CD4-positive, alpha-beta T cell treated with Interleukin-6 for 4 hours (primary cell): ENCODE measurements at regions not wholly inside any gene's neighbourhood (a gene's known extent, or its start where the extent isn't known, plus 50 kb on each side); places are given as distances from the start of the nearest gene placed in this dataset.
"Not testable (repeated sequence)": the region's sequence is repeated elsewhere in the genome, so short reads cannot be mapped to it uniquely, and the experiment has no call there.

Experiments
- DNase-seq: peaks from one replicate; pipeline ENCODE4 v3.0.0-alpha.2; 2020; ENCODE audit warnings: mixed read lengths

DNA sequence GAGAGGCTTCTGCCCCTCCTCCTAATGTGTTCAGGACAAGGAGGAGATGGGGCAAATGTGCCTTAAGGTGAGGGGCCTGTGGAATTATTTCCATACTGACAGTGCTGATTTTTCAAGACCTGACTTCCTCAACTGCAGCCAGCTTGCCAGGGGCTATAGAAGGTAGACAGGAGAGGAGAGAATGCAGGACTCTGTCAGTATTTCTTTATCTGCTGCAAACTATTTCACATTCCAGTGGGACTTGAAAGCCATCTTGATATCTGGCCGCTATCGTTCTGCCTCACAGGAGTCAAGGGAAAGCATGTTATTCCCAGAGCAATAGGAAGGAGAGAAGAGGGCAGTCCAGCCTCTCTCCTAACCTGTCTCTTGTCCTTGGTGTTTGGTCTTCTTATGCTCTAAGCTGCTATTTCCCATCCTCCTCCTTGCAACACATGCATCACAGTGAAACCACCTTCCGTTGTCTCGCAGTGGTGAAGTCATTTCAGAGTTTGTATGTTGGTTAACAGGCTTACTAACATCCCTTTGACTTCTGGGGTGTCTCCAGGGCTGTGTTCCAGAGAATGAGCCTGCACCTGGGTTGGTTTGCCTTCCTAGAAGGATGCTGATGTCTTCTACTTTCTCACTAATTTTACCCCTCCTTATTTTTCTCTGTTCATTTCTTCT lies 95.1 kb upstream of the MRPS22 start:
- DNase-seq, result no peak

DNA sequence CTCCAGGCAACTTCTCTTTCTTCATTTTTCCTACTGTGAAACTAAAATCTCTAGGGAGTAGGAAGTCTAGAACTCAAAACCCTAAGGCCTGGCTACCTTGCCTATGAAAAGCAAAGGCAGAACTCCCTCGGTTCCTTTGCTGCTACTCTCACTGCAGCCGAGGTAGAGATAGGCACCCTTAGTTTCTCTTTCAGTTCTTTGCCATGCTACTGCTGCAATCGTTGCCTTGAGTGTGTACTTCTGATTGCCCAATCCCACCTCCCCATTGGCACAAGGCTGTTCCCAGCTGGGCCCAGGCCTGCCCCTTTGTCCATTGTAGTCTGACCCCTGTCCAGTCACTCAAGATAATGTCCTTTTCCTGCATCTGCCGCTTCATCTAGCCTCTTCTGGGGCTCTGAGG lies 92.3 kb upstream of the MRPS22 start:
- DNase-seq, result no peak

DNA sequence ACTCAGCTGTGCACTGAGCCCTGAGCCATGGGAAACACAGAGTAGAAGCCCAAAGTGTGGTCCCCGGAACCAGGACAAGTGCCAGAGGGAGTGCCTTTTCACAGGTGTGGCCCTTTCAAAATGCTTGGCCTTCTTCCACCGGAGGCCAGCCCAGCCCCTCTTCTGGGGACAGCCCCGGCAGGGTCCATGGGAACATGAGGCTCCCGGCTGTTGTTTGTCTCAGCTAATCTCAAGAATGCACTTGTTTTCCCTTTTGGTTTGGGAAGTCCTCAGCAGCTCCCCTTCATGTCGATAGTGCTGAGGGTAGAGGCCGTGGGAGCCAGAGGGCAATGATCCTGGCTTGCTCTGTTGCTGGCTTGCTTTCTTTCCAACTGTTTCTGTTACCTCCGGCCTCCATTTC lies 91.1 kb upstream of the MRPS22 start:
- DNase-seq, result no peak

DNA sequence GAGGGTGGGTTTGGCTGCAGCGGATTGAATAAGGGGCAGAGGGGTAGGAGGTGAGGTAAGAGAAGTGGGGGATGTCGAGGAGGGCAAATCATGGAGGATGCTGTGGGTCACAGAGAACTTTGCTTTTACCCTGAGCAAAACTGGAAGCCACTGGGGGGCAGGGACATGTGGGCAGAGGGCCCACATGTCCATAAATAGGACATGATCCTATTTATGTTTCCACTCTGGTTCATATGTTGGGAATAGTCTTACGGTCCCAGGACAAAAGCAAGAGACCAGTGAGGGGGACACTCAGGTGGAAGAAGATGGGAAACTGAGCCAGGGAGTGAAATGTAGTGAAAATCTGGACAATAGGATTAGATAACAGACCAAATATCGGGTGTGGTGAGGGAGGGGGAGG lies 85.5 kb upstream of the MRPS22 start:
- no peak for DNase-seq

DNA sequence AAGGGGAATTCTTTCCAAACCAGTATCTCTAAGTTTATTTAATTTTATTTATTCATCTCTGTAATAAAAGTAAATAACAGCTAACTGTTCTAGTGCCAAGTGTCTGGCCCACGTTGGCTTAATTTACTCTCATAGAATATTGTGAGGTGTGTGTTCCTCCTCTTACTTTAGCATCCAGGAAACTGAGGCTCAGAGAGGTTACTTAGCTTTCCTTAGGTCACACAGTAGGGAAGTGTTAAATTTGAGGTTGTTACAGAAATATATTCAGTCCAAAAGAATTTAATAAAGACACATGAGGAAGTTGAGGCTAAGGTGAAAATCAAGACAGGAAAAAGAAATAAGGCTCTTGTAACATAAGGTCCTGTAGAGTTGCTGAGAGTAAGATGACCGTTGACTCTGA lies 84.4 kb upstream of the MRPS22 start:
- DNase-seq, result no peak

DNA sequence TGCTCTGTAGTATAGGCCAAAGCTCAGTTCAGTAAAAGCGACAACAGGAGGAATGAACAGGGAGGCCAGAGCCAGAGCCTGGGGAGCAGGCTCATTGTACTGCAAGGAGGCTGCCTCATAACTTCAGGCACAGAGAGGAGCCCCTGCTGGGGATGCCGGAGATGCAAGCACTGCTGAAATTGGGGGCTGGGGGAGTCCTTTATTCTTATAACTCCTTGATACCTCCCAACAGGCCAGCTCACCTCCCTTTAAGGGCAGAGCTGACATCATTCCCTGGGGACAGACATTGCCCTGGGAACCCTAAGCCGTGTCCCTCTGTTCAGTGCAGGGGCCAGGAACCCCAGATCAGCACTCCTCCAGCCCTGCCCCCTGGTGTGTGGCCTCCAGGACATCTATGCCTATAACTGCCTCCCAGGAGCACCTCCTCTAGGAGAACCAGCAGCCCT lies 83.8 kb upstream of the MRPS22 start:
- no peak for DNase-seq

DNA sequence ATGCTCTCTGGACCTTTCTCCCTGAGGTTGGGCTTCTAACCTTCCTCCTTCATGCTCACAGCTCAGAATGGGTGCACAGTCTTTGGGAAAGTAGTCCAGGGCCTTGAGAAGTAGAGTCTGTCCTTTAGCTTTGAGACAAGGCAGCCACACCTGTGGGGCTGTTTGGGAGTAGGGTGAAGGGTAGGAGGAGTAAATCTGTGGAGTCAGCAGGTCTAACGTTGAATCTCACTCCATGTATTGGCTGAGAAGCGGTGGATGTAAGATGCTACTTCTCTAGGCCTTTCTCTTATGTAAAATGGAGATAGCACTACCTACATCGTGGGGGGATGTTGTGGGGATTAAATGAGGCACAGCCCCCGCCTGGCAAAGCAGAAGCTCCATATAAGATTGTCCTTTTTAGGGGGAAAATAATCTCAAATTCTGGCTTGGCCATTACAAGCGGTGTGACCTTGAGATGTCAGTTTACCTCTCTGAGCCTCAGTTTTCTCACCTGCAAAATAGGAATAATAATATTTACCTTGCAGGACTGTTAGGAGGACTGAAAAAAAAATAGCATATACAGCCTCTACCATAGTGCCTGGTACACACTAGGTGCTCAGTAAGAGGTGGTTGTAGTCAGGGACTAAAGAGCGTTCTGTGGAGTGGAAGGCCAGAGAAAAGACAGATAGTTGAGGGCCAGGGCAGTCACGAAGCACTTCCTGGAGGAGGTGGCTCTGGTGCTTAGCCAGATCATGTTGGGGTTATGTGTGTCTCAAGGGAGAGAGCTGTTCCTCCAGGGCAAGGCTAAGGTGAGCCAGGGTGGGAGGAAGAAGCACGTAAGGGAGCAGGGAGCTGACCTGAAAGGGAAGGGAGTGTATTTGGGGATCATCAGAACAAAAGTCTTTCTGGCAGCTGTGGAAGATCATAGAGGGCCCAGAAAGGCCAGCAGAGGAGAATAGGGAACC lies 82.8 kb upstream of the MRPS22 start:
- DNase-seq, result no peak

DNA sequence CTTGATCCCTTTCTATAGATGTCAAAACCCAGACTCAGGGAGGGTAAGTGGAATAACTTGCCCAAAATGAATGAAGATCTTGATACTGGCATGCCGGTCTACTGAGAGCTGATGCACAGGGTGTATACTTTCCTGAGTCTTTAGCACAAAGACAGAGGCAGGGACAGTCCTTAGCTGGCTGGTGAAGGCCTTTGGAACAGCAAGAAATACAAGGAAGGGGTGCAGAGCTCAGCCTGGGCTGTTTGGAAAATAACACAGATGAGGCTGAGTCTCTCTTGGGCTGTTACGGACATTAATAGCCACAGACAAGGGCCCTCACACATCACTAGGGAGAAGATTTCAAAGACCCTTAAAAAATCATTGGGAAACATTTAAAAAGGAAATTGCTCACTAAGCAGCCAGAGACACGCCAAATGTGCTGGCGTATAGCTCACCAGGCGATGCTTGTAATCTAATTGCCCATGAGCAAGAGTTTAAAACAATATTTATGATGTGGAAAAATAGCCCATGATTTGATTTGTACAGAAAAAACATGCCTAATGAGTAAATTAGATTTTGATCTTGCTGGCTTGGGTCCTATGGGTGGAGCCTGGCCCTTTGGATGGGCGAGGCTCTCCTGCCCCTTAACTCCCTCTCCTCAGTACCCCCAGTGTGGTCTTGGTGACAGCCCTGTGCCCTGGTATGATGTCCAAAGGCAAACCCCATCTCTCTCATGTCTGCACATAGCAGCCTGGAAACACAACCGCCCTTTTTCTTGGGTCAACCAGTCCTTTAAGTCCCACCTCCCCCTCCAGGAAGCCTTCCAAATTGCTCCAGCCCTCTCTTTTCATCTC lies 81.8 kb upstream of the MRPS22 start:
- no peak for DNase-seq

DNA sequence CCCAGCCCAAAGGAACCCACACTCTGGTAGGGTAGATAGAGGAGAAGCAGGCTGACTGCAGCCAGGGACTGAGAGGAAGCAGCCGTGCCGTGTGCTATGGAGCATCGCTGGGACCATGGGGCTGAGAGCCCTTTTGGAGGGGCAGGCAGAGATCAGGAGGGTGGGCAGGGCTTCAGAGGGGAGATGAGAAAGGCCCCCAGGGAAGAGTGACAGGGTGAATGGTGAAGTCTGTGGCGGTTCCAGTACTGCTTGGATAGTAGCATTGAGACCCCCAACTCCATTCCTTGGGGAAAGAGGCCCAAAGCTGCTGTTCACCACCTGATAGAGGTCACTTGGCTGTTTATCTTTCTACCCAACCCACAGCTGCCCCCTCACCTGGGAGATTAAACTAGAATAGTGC lies 80.0 kb upstream of the MRPS22 start:
- DNase-seq, result no peak

DNA sequence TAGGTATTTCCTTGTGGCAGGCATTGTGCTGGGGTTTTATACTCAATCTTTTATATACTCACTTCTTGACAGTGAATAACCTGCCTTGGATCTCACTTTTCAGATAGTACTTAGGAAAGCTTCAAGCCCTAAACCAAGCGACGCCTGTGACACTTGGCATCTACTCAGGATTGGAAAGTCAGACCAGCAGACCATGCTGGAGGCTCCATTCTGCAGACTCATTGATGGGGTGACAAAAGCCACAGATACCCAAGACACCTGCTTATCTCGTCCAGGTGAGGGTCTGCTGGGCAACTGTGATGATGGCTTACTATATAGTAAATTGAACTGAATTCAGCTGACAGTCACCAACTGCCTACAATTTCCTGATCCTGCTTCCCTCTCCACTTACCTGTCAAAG lies 79.4 kb upstream of the MRPS22 start:
- no peak for DNase-seq

DNA sequence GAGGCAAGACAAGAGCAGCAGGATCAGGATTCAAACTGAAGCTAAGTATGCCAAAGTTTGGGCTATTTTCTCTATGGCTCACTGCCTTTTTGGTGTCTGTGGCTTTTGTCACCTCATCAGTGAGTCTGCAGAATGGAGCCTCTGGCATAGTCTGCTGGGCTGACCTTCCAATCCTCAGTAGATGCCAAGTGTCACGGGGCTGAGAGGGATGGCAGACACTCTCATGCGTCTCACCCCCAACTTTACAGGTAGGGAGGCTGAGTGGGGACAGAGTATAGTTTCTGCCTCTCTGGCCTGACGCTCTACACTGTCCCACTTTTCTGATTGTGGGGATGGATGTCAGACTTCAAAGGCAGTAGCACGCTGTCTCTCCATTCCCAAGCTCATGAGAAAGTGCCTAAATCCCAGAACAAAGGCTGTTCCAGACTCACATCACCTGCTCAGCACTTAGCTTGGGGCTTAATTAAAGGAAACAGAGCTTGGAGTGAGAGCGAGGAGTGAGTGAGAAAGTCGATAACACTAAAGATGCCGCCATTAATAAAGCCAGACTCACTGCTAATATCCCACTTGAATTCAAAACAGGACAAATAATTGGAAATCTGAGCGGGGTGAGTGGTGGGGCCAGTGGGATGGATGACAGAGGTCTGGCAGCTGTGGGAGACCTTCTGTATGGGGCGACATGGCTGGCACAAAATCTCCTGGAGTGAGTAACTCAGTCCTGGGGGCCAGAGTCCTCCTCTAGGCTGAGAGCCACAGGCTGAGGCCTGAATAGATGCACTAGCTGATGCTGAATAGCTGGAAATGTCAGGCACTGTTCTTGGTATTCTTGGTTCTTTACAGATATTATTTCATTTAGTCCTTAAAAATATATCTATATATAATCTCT lies 78.4 kb upstream of the MRPS22 start:
- DNase-seq, result no peak

DNA sequence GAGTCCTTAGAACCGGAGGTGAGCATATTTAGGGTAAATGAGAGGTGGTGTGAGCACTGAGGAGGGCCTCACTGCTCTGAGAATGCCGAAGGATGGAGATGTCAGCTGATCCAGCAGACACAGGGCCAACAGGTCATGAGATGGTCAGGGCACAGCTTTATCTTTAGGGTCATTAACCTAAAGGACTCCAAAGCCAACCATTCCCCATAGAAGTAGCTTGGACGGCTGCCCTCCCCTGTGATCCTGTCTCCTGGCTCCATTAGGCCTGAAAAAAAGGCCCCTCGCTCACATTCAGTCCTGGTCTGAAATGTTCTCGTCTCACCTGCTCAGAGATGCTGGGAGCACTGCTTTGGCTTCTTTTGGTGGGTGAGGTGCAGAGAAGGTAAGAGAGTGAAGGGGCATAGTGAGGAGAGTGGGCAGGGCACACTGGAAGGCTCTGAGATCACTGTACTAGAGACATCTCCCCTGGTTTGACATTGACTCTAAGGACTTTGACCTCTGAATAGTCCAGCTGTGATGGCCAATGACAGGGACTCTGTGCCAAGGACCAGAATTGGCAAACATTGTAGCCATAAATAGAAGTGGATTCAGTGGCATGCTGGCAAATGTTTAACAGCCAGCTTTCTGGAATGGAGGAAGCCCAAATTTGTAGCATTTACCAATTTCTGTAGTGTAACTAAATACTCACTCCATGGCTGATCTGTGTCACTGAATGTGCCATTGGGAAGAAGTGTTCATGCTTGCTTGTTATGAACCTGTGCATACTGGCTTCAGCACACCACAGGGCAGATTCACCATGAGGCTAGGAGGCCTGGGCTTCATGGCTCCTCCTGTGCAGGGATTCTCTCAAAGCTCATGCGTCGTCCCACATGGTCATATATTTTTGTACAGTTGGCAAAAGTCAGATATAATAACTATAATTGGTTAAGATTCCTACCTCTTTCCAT lies 76.2 kb upstream of the MRPS22 start:
- no peak for DNase-seq

DNA sequence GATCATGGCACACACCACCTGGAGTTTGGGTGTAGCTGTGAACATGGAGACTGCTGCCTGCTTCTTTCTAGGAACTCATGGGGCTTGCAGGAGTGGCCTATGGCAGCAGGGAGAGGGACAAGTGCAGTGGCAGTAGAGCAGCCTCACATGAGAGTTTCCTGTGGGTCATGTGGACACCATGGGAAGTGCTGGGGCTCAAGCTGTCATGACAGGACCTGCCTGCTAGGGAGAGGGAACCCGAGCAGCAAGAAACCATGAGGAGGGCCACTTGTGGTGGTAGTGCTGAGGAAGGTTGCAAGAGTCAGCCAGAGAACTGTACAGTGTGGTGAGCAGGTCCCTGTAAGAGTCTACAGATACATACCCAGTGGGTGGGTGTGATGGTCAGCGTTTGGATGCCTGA lies 73.8 kb upstream of the MRPS22 start:
- no peak for DNase-seq

DNA sequence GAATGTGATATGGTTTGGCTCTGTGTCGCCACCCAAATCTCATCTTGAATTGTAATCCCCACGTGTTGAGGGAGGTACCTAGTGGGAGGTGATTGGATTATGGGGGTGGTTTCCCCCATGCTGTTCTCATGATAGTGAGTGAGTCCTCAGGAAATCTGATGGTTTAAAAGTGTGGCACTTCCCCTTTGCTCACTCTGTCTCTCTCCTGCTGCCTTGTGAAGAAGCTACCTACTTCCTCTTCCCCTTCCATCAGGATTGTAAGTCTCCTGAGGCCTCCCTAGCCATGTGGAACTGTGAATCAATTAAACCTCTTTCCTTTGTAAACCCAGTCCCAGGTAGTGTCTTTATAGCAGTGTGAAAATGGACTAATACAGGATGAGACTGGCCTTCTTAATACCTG lies 73.2 kb upstream of the MRPS22 start:
- not testable (repeated sequence) for DNase-seq

DNA sequence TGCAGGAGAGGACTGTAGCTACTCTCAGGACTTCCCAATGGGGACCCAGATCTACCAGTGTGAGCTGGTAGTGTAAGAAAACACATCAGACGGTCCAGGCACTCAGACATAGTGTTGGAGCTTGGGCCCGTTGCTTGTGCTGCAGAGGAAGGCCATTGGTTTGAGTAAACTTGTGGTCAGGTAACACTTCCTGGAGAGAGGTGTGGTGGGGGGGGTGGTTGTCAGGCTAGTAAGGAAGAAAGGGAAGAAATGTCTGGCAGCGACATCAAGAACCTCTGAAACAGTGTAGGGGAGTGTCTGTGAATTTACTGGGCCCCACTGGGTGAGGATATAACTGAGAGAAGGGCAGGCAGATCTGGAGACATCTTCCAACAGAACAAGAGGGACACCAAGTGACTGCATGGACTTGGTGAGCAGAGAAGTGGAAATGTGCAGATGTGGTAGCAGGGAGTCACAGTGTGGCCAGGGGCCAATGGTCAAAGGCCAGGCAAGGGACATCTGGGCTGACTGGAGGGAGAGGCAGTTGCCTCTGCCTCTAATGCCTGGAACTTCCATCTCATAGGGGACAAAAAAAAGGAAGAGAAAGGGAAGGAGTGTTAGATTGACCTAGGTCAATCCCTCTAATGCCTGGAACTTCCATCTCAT lies 63.7 kb upstream of the MRPS22 start:
- no peak for DNase-seq

DNA sequence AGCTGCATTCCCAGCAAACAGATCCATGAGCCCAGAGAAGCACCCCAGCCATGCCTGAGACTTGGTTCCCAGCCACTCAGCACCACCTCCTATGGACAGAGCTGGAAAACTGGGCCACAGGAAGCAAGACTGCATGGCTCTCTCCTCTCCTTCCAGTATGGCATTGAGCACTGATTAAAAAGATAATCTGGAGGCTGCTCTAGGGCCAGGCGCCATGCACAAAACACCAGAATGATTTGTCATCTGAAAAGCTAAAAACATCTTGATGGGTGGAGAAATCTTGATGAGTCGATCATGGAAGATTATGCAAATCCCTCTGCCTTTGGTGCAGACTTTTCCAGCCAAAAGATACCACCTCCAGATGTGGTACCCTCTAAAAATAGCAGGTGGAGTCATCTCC lies 62.7 kb upstream of the MRPS22 start:
- no peak for DNase-seq

DNA sequence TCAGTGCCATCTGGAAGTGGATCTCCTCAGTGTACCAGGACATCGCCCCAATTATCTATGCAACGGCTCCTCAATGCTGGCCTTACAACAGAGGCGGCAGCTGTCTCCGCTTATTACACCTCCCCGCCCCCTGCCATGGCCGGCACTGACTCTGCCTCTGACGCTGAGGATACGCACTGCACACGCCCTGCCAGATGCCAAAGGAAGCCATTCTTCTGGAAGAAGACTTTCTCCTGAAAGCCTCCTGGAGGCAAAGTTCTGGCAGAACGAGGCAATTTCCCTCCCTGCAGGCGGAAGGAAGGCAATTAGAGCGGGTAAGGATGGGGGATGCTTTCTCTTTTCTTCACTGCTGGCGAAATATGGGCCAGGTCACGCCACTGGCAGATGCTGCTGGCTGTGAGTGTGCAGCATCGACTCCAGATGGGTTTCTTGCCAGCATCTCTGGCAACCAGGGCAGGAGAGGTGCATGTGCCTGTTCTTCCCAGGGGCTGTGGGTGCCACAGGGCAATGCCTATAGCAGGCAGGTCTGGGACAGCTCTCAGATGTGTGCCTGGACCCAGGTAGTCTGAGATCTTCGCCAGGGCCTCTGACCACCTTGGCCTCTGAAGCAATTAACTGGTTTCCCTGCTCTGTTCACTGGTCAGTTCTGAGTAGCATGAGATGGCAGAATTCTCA lies 62.2 kb upstream of the MRPS22 start:
- no peak for DNase-seq

DNA sequence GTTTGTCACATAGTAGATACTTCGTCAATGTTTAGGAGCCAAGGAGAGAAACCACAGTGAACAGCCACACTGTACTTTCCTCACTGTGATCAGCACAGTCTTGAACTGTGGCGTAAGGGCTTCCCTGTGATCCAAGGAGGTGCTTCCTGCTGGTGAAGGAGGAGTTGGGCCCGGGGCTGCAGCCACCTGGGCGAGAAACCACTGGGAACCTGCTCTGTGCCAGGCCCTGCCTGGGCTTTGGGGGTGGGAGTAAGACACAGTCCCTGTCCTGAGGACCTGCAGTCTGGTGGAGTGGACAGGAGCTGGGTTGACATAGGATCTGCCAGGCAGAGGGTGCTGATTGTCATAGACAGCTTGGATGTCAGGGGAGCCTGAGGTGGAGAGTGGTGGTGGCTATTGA lies 60.5 kb upstream of the MRPS22 start:
- no peak for DNase-seq

DNA sequence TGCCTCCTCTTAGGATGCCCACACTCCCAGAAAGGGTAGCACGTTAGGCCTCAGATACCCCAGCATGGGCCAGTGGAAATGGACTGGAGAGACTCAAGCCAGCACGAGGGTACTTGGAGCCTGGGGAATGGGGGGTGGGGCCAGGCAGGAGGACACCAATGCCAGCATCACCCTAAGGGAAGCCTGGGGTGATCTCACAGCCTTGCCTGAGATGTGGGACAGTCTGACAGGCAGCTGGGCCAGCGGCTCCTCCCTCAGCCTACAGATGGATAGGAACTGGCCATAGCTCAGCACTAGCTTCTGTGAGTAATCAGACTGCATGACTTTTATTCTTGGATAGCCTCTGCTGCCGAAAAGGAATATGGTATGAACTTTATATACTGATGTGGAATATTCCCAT lies 59.6 kb upstream of the MRPS22 start:
- no peak for DNase-seq

DNA sequence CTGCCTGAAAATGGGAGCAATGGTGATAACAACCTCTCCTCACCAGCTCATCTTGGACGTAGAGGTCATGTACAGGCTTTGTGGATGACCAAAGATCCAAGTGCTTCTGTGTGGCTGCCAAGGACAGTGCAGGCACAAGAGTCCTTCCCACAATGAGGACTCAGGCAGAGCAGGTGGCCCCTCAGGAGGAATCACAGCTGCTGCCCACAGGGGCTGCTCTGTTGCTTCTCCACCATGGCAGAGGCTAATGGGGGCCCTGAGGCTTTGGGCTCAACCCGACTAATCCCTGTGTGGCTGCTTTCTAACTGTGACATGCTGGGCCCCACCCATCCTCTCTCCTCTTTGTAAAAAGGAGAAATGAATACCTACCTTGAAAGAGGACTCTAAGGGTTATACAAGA lies 58.1 kb upstream of the MRPS22 start:
- DNase-seq, result no peak
